HG02884 (cell line): ENCODE measurements at regions not wholly inside any gene's neighbourhood (a gene's known extent, or its start where the extent isn't known, plus 50 kb on each side); places are given as distances from the start of the nearest gene placed in this dataset.
"Not testable (repeated sequence)": the region's sequence is repeated elsewhere in the genome, so short reads cannot be mapped to it uniquely, and the experiment has no call there.

Experiments
- ATAC-seq: cut with Tn5 transposase; IDR thresholded peaks from one replicate; pipeline ENCODE4 v1.9.1; 2021; ENCODE audit warnings: mild to moderate bottlenecking, moderate library complexity; ENCODE audit not compliant: unreplicated experiment

- ATAC-seq = no peak
These were observed 115.3 kb downstream of the LTN1 start for GRCh38 chr21:28877318-28877884.

GRCh38 chr21:28875078-28875477, 117.6 kb downstream of the LTN1 start:
- no peak for ATAC-seq

DNA sequence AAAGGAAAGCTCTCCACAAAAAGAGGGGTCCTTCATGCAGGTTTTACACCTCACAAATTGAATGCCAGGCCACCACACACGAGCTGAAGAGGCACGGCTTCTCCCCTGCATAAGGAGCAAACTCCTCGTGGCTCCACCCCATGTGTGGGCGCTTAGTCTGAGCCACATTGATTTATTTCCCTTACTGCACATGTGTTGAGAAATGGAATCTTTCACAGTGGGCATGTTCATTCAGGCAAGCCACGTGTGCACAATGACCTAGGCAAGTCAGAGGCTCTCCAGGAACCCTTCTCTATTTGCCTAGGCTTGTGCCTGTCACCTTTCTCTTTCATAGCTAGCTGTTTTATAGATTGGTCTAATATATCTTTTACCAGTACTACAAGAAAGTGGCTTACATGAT, 120.5 kb downstream of the LTN1 start:
- no peak for ATAC-seq

DNA sequence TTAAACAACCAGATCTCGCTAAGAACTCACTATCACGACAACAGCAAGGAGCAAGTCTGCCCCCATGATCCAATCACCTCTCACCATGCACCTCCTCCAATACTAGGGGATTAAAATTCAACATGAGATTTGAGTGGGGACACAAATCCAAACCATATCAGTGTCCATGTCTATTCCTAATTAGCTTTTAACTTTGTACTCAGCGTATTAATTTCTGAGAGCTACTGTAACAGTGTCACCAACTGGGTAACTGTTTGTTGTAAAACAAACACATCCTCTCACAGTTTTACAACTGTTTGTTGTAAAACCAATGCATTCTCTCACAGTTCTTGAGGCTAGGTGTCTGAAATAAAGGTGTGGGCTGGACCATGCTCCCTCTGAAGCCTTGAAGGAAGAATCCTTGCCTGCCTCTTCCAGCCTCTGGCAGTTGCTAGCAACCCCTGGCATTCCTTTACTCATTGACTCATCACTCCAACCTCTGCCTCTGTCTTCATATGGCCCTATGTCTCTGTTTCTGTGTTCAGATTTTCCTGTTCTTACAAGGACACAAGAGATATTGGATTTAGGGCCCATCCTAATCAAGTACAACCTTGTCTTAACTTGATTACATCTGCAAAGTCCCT, 121.2 kb downstream of the LTN1 start:
- no peak for ATAC-seq

DNA sequence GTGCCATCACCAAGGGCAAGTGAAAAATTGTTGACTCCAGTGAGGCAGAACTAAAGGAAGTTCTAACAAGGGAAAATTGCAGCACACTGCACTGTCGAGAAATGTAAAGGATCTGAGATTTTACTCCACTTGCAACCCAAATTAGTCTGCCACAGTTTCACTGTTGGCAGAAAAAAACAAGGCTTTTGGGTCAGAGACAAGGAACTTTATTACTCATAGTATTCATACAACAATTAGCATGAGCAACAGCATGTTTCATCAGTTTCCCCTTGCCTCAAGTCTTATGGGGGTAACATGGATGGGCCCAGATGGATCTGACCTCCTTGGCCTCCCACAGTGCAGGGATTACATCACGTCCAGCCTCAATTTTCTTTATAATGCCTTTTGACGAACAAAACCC, 125.3 kb downstream of the LTN1 start:
- ATAC-seq = no peak

DNA sequence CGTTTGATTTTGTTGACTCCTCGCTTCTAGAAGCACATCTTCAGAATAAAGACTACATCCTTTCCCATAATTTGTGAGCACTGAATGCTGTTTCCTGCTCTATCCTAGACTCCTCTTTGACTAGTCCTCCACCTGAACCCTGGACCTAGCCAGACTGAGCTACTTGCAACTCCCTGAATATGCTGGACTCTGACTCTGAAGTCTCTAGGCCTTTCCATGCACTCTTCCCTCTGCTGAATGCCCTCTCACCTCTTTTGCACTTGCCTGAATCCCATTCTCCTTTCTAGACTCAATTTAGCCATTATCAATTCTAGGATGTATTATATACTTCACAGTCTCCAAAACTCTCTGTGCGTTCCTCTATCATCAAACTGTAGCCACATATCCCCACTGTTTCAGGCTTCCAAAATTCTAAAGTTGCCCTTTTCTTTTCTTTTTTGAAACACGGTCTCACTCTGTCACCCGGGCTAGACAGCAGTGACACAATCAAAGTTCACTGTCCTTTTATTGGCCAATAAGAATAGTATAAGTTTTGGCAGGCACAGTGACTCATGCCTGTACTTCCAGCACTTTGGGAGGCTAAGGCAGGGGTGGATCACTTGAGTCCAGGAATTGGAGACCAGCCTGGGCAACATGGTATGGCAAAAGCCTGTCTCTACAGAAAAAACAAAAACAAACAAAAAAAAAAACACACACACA, 127.0 kb downstream of the LTN1 start:
- no peak for ATAC-seq

DNA sequence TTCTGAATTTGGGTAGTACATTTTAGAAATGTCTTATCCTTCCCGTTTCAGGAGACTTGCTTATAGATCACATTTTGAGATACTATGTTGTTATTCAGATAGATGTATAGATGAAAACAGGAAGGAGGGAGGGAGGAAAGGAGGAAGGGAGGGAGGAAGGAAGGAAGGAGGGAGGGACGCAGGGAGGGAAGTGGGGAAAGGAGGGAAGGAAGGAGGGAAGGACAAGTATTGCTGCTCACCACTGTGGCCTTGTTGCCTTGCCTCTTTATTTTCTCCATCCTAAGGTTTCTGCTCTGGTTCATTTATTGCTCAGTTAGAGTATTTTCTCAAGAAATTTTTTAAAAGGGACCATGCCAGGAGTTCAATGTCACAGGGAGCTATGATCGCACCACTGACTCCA, 134.3 kb downstream of the LTN1 start:
- no peak for ATAC-seq

DNA sequence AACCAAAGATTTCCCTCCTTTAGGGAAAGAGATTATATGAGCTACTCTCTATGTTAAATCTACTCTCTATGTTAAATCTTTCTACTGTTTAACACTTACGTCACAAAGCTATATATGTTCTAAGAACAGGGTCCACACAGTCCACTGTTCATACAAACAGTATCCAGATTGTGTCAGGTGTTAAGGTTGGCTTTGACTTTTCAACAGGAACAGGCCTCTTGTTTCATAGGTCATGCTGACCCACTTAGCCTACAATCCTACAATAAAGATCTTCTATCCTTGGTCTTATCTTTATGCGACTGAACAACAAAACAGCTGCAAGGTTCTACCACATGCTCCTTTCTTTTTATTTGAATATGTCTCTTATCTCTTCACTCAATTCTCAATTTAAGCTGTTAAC, 134.9 kb downstream of the LTN1 start:
- no peak for ATAC-seq

- ATAC-seq = no peak
These were observed 136.0 kb downstream of the LTN1 start for GRCh38 chr21:28856588-28857250.

DNA sequence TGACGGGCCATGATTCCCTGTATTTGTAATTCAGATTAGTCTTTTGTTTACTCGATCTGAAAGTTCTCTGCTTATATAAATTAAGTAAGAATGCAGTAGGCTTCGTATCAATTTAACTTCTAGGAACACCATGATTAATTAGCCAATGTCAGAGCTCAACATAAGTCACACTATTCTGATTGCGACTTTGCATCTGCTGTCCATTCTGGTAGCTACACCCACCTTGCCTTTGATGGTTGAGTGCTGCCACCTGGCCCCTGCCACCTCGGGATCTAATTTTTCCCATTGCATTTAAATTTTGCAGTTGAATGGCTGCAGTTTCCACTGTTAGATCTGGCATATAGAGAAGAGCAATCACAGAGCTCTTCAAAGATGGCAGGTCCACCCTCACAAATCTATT, 140.0 kb downstream of the LTN1 start:
- no peak for ATAC-seq

DNA sequence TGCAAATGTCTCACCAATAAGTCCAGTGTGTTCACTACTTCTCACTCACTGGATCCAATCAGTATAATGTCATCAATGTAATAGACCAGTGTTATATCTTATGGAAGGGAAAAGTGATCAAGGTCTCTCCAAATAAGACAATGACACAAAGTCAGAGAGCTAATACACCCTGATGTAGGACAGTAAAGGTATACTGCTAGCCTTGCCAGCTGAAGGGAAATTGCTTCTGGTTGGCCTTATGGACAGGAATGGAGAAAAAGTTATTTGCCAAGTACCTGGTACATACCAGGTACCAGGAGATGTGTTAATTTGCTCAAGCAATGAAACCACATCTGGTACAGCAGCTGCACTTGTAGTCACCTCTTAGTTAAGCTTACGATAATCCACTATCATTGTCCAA, 141.0 kb downstream of the LTN1 start:
- ATAC-seq = no peak

DNA sequence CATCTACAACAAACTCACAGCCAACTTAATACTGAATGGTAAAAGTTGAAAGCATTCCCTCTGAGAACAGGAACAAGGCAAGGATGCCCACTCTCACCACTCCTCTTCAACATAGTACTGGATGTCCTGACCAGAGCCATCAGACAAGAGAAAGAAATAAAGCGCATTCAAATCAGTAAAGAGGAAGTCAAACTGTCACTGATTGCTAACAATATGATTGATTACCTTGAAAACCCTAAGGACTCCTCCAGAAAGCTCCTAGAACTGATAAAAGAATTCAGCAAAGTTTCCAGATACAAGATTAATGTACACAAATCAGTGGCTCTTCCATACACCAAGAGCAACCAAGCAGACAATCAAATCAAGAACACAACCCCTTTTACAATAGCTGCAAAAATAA, 153.4 kb downstream of the LTN1 start:
- ATAC-seq = not testable (repeated sequence)

- ATAC-seq = not testable (repeated sequence)
These were observed 155.3 kb downstream of the LTN1 start for GRCh38 chr21:28837426-28837825.

DNA sequence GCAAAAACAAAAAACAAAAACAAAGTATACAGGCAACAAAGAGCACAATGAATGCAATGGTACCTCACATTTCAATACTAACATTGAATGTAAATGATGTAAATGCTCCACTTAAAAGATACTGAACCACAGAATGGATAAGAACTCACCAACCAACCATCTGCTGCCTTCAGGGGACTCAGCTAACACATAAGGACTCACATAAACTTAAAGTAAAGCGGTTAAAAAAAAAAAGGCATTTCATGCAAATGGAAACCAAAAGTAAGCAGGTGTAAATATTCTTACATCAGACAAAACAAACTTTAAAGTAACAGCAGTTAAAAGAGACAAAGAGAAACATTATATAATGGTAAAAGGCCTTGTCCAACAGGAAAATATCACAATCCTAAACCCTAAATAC, 156.1 kb downstream of the LTN1 start:
- not testable (repeated sequence) for ATAC-seq

DNA sequence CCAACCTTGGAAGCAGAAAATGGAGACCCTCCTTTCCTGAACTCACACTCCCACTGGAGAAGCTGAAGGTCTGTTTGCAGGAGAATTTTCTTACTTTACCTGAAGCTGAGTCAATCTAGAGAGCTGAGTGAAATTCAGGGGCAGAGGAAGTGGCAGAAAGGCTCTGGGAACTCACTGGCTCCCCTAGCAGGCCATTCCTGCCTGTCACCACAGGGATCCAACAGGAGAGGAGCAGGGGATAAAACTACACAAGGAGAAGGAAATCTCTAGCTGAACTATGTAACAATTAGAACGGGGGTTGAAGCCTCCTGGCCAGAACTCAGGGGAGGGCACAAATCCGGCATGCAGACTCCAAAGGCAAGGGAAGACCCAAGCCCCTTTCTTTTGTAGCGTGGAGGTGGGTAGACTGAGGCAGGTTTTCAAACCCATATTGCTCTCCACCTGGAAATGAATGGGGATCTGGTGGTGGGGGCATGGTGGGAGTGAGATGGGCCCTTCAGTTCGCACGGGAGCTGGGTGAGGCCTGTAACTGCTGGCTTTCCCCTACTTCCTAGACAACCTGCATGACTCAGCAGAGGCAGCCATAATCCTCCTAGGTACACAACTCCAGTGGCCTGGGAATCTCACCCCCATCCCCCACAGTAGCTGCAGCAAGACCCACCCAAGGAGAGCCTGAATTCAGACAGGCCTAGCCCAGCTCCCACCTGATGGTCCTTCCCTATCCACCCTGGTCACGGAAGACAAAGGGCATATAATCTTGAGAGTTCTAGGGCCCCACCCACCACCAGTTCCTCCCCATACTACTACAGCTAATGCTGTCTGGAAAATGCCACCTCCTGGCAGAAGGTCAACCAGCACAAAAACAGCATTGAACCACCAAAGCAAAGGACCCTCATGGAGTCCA, 158.1 kb downstream of the LTN1 start:
- ATAC-seq = no peak

DNA sequence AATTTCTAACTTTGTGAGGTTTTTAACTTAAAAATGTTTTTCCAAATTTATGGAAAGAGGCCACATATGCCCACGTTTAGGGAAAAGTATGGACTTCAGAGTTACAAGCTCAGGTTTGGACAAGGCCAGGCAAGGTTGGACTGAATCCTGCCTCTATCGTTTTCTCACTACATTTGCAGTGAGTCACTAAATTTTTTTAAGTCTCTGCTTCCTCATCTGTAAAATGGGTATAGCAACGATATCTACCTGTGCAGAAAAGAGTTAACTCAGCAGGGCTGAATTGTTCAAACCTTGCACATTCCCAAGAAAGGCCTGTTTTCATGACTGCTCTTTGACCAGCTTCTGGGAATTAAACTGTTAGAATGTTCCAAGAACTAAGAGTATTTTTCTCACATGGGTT, 159.1 kb downstream of the LTN1 start:
- no peak for ATAC-seq

GRCh38 chr21:28833182-28833581, 159.5 kb downstream of the LTN1 start:
- no peak for ATAC-seq

DNA sequence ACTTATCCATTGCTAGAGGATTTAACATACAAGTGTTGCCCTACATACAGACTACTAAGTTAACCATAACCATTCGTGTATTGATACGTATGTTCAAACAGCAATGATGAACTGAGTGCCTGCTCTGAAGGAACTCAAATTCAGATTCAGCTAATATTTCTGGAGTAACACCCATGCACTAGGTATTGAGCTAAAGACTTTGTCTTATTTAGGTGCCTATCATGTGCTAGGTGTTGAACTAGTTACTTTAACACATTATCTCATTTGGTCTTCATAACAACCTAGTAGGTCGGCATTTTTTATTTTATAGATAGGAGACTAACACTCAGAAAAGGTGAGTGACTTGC, 160.0 kb downstream of the LTN1 start:
- no peak for ATAC-seq

GRCh38 chr21:28832013-28832714, 160.5 kb downstream of the LTN1 start:
- ATAC-seq = no peak

- ATAC-seq = no peak
These were observed 163.7 kb downstream of the LTN1 start for GRCh38 chr21:28828981-28829380.
